ENCODE measurements at regions not wholly inside any gene's neighbourhood (a gene's known extent, or its start where the extent isn't known, plus 50 kb on each side); places are given as distances from the start of the nearest gene placed in this dataset.

DNA sequence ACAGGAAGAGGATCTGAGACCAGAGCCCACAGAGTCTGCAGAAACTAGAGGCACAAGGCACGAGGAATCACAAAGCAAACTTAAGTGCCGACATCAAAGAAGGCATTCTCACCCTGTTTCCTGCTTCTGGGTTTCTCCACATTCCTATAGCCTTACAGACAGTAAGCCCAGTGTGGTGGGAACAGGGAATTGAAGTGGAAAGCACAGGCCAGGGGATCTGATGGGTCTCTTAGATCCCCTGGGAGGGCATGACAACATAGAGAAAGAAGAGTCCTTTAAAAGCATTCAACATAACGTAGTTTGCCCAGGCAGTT is 75.6 kb upstream of the FRMD6 start:
- no peak for TF ChIP-seq EZH2 (IDR thresholded peaks at IDR 0.05; ENCODE audit: low read depth)
- TF ChIP-seq, protein P1, sequence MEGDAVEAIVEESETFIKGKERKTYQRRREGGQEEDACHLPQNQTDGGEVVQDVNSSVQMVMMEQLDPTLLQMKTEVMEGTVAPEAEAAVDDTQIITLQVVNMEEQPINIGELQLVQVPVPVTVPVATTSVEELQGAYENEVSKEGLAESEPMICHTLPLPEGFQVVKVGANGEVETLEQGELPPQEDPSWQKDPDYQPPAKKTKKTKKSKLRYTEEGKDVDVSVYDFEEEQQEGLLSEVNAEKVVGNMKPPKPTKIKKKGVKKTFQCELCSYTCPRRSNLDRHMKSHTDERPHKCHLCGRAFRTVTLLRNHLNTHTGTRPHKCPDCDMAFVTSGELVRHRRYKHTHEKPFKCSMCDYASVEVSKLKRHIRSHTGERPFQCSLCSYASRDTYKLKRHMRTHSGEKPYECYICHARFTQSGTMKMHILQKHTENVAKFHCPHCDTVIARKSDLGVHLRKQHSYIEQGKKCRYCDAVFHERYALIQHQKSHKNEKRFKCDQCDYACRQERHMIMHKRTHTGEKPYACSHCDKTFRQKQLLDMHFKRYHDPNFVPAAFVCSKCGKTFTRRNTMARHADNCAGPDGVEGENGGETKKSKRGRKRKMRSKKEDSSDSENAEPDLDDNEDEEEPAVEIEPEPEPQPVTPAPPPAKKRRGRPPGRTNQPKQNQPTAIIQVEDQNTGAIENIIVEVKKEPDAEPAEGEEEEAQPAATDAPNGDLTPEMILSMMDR (conservative IDR thresholded peaks at IDR 0.05), result no peak

Measured in PC-9 (cell line).